Esophagus muscularis mucosa (tissue), 4 donors: ENCODE measurements at regions not wholly inside any gene's neighbourhood (a gene's known extent, or its start where the extent isn't known, plus 50 kb on each side); places are given as distances from the start of the nearest gene placed in this dataset.

Experiments
- DNase-seq: peaks from one replicate; pipeline ENCODE4 v3.0.0-alpha.2; 2017; ENCODE audit errors: extremely low spot score
- H3K27ac ChIP-seq, 4 donors: fragments of 200-600 bp; sonication (generic); replicated peaks in 1 of 4; 1 replicate in 3 of 4; 2 replicates in 1 of 4; pipeline ENCODE4 v1.5.1; 2016 to 2019; ENCODE audit warnings: mild to moderate bottlenecking in 1 of 4
- H3K27me3 ChIP-seq, 4 donors: fragments of 200-600 bp; sonication (generic); one replicate each; pipeline versions ENCODE4 v1.5.1 to v1.6.0; 2016 to 2019
- H3K36me3 ChIP-seq, 4 donors: fragments of 200-600 bp; sonication (generic); one replicate each; pipeline ENCODE4 v1.5.1; 2016 to 2019
- H3K4me1 ChIP-seq, 4 donors: fragments of 200-600 bp; sonication (generic); one replicate each; pipeline ENCODE4 v1.5.1; 2016 to 2019
- H3K4me3 ChIP-seq, 4 donors: fragments of 200-600 bp; sonication (generic); 1 replicate in 2 of 4; 2 replicates in 2 of 4; pipeline ENCODE4 v1.5.1; 2016 to 2019; ENCODE audit warnings: mild to moderate bottlenecking in 4 of 4, moderate library complexity in 1 of 4
- H3K9me3 ChIP-seq, 4 donors: fragments of 200-600 bp; sonication (generic); 1 replicate in 3 of 4; 2 replicates in 1 of 4; pipeline ENCODE4 v1.5.1; 2016 to 2019
- EP300 ChIP-seq: sonication (generic); formaldehyde crosslinking; IDR thresholded peaks from one replicate; pipeline ENCODE4 v1.6.1; 2017; ENCODE audit warnings: antibody characterized with exemption
- POLR2A ChIP-seq: fragments of 450-650 bp; IDR thresholded peaks from one replicate; pipeline ENCODE4 v1.6.1; 2017; ENCODE audit warnings: antibody characterized with exemption, moderate library complexity, mild to moderate bottlenecking, low read depth
- POLR2AphosphoS5 ChIP-seq, 2 donors: sonication (generic); formaldehyde crosslinking; IDR thresholded peaks; one replicate each; pipeline ENCODE4 v1.6.1; 2017; ENCODE audit warnings: antibody characterized with exemption in 2 of 2
- WGBS: methylation state at CpG from one replicate; pipeline ENCODE4 v1.1.5; 2018; 5-methylcytosine and 5-hydroxymethylcytosine counted together
- intact Hi-C: fragments of 100-400 bp; cut with DNase I; formaldehyde crosslinking; loops from one replicate; pipeline ENCODE4 v1.15.1; 2023
- TF ChIP-seq, protein P1 (sequence below), 3 experiments: fragments of 200-600 bp in 2 of 3; fragments of 450-650 bp in 1 of 3; sonication (generic) in 2 of 3; IDR thresholded peaks; one replicate each; pipeline ENCODE4 v1.5.1; 2017 to 2019; ENCODE audit warnings: antibody characterized with exemption in 3 of 3, mild to moderate bottlenecking in 2 of 3, moderate library complexity in 1 of 3

DNA sequence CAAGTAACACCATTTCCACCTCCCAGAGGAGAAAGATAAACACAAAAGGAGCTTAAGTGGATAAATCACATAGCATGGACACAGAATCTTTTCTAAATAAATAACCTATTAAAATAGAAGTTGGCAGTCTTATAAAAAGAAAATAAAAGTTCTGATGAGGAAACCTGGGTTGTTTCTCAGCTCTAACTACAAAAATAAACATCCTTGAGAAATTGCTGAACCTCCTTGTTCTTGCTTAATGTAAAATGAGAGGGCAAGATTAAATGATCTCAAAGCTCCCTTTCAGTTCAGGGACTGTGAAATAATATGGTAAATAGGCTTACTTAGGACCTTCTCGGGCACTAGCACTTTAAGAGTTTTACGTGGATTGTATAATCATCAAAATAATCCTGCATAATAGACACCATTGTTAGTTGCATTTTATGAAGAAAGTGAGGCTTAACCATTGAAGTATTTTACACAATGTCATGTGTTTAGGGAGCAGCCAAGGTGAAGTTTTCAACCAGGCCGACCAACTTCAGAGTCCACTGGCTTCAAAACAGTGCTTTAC lies 214.0 kb upstream of the NOVA1 start:
- no peaks in the 10 kb centered on the region for H3K4me1 ChIP-seq
- intact Hi-C loops, result no loop called here
- H3K27ac ChIP-seq, result no peak overlapping the region
- H3K4me3 ChIP-seq, result no peak overlapping the region
- no peak for TF ChIP-seq POLR2A
- no peak for TF ChIP-seq EP300
- TF ChIP-seq POLR2AphosphoS5 (IDR thresholded peaks at IDR 0.05), result no peak
- TF ChIP-seq, protein P1, sequence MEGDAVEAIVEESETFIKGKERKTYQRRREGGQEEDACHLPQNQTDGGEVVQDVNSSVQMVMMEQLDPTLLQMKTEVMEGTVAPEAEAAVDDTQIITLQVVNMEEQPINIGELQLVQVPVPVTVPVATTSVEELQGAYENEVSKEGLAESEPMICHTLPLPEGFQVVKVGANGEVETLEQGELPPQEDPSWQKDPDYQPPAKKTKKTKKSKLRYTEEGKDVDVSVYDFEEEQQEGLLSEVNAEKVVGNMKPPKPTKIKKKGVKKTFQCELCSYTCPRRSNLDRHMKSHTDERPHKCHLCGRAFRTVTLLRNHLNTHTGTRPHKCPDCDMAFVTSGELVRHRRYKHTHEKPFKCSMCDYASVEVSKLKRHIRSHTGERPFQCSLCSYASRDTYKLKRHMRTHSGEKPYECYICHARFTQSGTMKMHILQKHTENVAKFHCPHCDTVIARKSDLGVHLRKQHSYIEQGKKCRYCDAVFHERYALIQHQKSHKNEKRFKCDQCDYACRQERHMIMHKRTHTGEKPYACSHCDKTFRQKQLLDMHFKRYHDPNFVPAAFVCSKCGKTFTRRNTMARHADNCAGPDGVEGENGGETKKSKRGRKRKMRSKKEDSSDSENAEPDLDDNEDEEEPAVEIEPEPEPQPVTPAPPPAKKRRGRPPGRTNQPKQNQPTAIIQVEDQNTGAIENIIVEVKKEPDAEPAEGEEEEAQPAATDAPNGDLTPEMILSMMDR (IDR thresholded peaks at IDR 0.05), result no peak
- 65% methylated on average over 3 of the region's 3 CpGs for WGBS
- no peak for DNase-seq
- H3K9me3 ChIP-seq, result no peaks in the 10 kb centered on the region
- no peaks in the 10 kb centered on the region for H3K36me3 ChIP-seq
- no peaks in the 10 kb centered on the region for H3K27me3 ChIP-seq

DNA sequence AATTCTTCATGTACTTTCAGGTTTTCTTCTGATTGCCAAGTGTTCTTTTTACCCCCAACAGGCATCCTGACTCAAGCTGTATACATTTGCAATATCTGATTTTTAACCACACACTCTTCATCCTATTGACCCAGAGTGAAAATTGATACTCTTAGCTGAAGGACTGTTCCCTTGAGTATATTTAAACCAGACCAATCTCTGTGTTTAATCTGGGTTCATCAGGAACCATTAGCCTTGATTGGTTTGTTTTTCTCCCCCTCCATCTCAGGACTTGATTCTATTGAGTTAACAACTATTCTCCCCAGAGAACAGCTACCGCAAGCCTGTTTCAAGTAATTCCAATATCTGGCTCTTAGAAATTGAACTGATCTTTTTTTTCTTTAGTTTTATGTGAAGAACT lies 222.3 kb upstream of the NOVA1 start:
- Histone ChIP-seq H3K27me3 (no peaks in the 10 kb centered on the region), H3K9me3 (no peaks in the 10 kb centered on the region), H3K4me3 (no peak overlapping the region), H3K36me3 (no peaks in the 10 kb centered on the region), H3K27ac (no peak overlapping the region), H3K4me1 (no peaks in the 10 kb centered on the region)
- no peak for DNase-seq
- intact Hi-C loops, result no loop called here
- WGBS, result 79% methylated on average over 1 of the region's 1 CpG
- no peak for TF ChIP-seq POLR2A
- TF ChIP-seq, protein P1 (IDR thresholded peaks at IDR 0.05), result no peak
- no peak for TF ChIP-seq POLR2AphosphoS5 (IDR thresholded peaks at IDR 0.05)
- no peak for TF ChIP-seq EP300

DNA sequence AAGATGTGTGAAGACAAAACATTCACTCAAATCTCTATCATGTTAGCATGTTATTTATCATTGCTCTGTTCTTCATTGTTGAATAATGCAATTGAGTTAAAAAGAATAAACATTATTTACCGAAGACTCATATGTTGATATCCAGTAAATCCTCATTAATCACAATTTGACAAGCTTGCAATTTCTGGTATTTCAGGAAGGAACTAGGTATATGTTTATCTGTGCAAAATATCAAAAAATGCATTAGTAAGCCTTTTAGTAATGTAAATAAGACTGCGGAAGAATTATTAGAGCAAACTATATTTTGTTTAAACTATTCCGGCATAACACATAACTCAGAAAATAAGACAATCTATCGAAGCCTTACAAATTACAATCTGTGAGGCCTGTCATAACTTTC lies 222.7 kb upstream of the NOVA1 start:
- intact Hi-C loops, result no loop called here
- no peaks in the 10 kb centered on the region for H3K36me3 ChIP-seq

DNA sequence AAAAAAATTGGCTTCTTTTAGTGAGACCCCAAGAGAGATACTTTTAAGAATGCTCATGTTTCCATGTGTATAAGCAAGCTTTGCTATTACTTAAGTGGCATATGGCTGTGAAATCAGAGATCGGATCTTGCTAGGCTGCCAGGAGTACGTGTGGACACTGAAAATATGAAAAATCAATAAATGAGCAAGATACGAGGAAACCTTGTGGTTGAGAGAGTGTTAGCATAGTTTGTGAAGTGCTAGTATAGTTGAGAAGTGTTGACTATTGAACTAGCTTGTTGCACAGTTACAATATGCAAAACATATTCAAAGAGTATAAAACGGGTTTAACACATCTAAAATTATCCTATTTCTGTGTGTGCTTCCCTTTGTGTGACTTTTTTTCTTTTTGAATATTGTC lies 230.9 kb upstream of the NOVA1 start:
- TF ChIP-seq POLR2A, result no peak
- TF ChIP-seq EP300, result no peak
- TF ChIP-seq, protein P1 (IDR thresholded peaks at IDR 0.05), result no peak
- no peak for TF ChIP-seq POLR2AphosphoS5 (IDR thresholded peaks at IDR 0.05)
- H3K4me1 ChIP-seq, result no peaks in the 10 kb centered on the region
- H3K9me3 ChIP-seq, result no peaks in the 10 kb centered on the region
- H3K27ac ChIP-seq, result no peak overlapping the region
- no peaks in the 10 kb centered on the region for H3K36me3 ChIP-seq
- WGBS, result 78% methylated on average over 4 of the region's 4 CpGs
- DNase-seq, result no peak
- H3K27me3 ChIP-seq, result no peaks in the 10 kb centered on the region
- intact Hi-C loops, result no loop called here
- no peak overlapping the region for H3K4me3 ChIP-seq

More for the DNA sequence above, 222.7 kb upstream of the NOVA1 start:
- DNase-seq, result no peak
- Histone ChIP-seq H3K27me3 (no peaks in the 10 kb centered on the region), H3K4me3 (no peak overlapping the region), H3K27ac (no peak overlapping the region), H3K4me1 (no peaks in the 10 kb centered on the region), H3K9me3 (no peaks in the 10 kb centered on the region)
- TF ChIP-seq POLR2A (no peak), EP300 (no peak), POLR2AphosphoS5 (IDR thresholded peaks at IDR 0.05) (no peak)
- TF ChIP-seq, protein P1 (IDR thresholded peaks at IDR 0.05), result no peak
- 43% methylated on average over 4 of the region's 4 CpGs for WGBS

DNA sequence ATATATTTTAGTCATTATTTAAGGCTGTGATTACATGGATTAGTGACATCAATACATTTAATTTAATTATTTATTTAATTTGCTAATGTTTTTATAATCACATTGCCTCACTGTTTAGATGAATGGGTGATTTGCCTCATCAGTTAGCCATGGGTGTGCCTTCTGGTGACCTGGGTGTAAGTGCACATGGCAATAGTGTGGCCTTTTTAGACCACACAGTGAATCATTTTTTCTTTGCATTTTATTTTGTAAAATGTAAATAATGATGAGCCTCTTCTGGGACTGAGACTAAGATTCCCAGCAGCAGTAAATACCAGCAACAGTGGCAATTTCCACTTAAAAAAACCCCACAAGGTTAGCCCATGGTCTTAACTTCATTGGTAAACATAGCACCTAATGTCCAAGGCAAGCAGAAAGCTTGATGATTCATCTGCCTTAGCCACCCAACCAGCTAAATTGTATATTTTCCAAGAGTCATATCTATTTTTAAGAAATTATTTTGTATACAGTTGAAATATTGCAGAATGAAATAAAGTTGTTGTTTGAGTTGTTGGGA lies 235.9 kb upstream of the NOVA1 start:
- intact Hi-C loops, result no loop called here
- TF ChIP-seq POLR2A (no peak), POLR2AphosphoS5 (IDR thresholded peaks at IDR 0.05) (no peak), EP300 (no peak)
- TF ChIP-seq, protein P1 (IDR thresholded peaks at IDR 0.05), result no peak
- H3K9me3 ChIP-seq, result no peaks in the 10 kb centered on the region
- H3K27ac ChIP-seq, result no peak overlapping the region
- no peaks in the 10 kb centered on the region for H3K36me3 ChIP-seq
- no peaks in the 10 kb centered on the region for H3K4me1 ChIP-seq
- no peak for DNase-seq
- no peak overlapping the region for H3K4me3 ChIP-seq
- no peaks in the 10 kb centered on the region for H3K27me3 ChIP-seq
